ENCODE measurements at regions not wholly inside any gene's neighbourhood (a gene's known extent, or its start where the extent isn't known, plus 50 kb on each side); places are given as distances from the start of the nearest gene placed in this dataset.

- DNase-seq = no peak
Observed at GRCh38 chr1:67618285-67619018, 66.5 kb upstream of the GADD45A start.

- DNase-seq = no peak
Observed at GRCh38 chr1:67619080-67619479, 65.9 kb upstream of the GADD45A start.

GRCh38 chr1:67623906-67624305, 61.1 kb upstream of the GADD45A start:
- DNase-seq = no peak

DNA sequence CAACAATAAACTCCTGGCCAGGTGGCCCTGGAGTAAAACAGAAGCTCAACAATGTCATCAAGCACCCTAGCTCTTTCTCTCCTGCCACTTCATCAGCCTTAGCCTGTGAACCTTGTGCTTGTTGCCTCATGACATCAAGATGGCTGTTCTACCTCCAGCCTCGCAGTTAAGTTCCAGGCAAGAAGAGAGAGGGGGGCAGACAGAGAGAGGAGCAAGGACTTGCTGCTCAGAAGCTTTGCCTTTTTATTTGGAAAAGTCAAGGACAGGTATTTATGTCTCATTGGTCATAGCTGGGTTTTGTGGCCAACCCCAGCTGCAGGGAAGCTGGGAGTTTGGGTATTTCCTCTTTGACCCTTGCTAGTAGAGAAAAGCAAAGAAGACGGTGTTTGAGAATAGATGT, 60.3 kb upstream of the GADD45A start:
- no peak for DNase-seq

GRCh38 chr1:67626090-67626860, 58.7 kb upstream of the GADD45A start:
- no peak for DNase-seq

GRCh38 chr1:67626861-67627235, 58.2 kb upstream of the GADD45A start:
- DNase-seq = no peak

DNA sequence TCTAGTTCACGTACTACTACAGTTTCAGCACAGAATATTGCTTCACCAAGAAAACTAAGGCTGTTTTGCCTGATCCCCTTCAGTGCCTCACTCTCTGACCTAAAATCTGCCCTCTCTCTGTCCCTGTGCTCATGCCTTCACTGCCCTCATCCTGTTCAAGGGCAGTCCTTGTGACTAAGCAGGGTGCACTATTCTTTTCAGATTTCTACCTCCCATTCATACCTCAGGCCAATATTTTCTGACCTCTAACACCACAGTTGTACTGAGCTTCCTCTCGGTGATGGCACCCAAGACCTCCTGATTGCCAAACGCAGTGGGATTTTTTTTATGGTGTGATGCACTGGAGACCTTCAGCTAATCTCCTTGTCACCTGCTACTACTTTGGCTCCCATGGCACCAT, 57.7 kb upstream of the GADD45A start:
- DNase-seq = no peak

- no peak for DNase-seq
Observed at GRCh38 chr1:67627906-67628305, 57.1 kb upstream of the GADD45A start.

DNA sequence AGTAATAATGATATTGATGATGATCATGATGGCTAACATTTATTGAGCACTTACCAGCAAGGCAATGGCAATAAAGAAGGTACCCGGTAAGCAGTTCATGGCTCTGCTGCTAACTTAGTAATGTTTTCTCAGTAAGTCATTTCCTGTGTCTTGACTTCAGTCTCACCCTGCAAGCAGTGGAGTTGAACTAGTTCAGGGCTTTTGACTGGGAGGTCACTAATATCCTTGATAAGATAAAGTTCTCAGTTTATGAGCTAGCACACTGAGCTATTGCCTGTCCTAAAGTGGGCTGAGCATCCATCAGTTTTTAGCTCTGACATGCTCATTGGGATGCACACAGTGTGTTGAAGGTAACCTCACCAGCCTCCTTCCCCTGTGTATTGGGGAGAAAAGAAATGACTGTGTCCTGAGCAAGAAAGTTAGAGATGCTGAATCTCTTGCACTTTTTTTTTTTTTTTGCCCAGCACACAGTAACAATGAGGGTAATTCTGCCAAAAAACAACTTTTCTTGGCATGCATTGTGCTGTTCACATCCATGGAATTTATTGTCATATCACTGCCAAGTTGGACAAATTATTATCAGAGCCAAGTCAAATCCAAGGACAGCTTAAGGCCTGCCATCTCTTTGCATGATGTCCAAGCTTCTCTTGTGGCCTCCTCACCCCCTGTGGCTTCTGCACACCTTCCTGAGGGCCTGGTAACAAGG, 55.5 kb upstream of the GADD45A start:
- no peak for DNase-seq

DNA sequence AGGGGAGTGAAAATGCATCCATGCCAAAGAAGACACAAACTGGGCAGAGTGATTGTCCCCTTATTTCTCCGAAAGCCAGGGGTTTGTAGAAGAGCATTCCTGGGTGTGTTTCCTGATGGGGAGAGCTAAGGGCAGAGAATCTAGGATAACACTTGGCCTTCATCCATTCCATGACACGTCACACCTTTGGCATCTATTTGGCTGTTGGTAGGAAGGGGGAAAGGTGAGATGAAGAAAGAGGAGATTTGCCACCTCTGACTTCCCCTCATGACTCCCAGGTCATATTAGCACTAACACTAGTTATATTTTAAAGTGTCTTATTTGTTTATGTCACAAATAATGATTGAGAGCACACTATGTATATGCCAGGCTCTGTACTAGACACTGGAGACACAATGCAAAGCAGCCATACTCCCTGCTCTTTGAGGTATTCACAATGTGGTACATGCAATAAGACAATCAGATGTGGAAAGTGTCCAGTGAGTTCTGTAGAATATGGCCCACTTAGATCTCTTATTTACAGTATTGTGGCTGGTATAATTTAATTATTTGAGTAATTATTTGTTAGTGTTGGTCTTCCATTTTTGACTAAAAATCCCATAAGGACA, 54.5 kb upstream of the GADD45A start:
- DNase-seq = no peak

DNA sequence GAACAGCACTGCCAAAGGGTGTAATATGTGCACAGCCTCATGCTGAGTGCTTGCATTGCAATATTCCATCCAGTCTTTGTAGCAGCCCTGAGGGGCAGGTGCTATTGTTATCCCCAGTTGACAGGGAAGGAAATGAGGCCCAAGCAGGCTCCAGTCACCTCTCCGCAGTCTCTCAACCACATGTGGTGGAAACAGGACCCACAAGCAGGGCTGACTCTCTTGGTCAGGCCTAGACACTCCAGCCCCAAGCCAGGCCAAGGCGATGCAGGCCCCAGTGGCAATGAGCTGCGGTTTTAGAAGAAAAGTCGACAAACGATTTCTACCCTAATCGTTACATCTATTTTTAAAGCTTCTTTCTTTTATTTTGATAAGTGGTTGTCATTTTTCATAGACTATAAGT, 52.6 kb upstream of the GADD45A start:
- DNase-seq = no peak

- no peak for DNase-seq
Observed at GRCh38 chr1:67632811-67633655, 52.0 kb upstream of the GADD45A start.

DNA sequence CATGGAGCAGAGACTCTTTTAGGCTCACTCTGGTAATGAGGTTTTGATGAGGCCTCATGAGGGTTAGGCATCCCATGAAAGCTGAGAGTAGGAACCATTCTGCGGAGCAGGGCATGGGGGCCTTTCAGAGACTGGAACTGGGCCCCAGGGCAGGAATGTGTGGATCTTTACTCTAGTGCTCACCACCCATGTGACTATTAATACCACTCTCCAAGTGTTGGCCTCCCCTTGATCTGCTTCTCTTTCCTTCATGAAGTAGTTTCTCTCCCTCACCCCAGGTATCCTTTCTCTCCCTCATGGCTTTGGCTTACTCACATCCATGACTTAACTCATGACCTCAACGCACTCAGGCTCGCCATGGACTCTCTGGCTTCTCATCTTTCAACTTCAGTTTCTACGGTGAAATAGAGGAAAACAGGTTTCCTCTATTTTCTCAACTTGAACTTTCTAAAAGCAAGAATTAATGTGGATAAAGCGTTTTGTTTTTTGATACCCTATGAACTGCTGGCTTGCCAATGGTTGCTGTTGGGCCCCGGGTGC, 50.5 kb upstream of the GADD45A start:
- DNase-seq = no peak

DNA sequence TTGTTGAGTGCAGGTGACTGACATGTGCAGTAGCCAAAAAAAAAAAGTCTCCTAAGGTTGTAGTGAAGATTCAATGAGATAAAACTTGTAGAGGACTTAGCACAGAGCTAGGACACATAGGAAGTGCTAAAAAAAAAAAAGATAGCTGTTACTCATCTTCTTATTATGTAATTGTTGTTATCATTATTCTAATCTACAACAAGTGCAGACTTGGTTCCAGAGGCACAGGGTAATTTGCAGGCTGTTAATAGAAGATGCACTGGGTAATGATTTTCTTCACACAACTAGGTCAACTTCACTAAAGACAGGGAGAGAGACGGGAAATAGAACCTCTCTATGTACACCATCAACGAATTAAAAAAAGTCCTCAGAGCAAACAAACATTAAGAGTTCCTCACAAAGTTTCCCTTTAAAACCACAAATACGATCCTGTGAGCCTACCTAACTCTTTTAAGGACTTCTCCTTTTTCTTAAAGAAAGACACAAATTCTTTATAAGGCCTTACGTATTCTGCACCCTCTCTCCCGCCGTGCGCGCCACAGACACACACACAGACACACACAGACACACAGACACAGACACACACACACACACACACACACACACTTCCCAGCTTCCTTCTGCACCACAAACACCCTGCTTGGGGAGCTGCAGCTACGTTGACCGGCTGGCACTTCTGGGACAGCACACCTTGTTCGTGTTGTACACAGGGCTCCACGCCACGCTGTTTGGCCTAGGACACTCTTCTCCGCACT, 49.8 kb upstream of the GADD45A start:
- DNase-seq = peak in 1 of 2 donors; percentile 80

All from bone marrow (tissue), 2 donors.